PC-9 (cell line): ENCODE measurements at regions not wholly inside any gene's neighbourhood (a gene's known extent, or its start where the extent isn't known, plus 50 kb on each side); places are given as distances from the start of the nearest gene placed in this dataset.

Source experiments
- EZH2 ChIP-seq: fragments of 200-600 bp; sonication (generic); IDR thresholded peaks from 2 replicates; pipeline ENCODE4 v1.8.0; 2017; ENCODE audit warnings: antibody characterized with exemption, low read depth
- TF ChIP-seq, protein P1 (sequence below): fragments of 200-600 bp; sonication (generic); conservative IDR thresholded peaks from 2 replicates; pipeline ENCODE4 v1.6.1; 2017; ENCODE audit warnings: mixed run types, antibody characterized with exemption, mild to moderate bottlenecking, moderate library complexity

DNA sequence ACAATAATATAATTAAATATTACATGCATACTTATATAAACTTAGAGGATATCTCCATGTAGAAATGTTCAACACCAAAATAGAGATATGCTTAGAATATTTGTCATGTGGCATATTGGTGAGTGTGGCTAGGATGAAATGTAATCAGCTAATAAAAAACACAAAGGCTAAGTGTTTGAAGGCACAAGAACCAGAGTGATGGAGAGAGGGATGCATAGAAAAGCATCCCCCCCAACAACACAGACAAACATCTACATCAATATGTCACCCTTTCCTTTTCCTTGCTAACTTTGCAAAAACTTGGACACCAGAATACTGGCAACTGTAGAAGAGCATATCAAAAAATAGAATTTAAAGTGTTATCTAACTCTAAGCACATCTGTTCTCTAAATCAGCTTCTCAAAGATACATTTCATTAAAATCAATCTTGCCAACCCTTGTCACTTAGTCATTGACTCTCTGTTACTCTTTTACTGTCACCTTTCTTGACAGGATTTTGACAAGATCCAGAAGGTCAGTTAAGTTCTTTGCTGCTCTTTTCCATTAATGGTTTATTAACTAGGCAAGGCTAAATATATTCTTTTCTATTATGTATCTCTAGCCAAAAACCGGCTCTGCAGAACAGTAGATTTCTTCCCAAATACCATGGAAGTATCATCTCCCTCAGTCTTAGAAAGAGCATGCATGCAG lies 695.9 kb downstream of the OTOL1 start:
- no peak for TF ChIP-seq EZH2
- TF ChIP-seq, protein P1, sequence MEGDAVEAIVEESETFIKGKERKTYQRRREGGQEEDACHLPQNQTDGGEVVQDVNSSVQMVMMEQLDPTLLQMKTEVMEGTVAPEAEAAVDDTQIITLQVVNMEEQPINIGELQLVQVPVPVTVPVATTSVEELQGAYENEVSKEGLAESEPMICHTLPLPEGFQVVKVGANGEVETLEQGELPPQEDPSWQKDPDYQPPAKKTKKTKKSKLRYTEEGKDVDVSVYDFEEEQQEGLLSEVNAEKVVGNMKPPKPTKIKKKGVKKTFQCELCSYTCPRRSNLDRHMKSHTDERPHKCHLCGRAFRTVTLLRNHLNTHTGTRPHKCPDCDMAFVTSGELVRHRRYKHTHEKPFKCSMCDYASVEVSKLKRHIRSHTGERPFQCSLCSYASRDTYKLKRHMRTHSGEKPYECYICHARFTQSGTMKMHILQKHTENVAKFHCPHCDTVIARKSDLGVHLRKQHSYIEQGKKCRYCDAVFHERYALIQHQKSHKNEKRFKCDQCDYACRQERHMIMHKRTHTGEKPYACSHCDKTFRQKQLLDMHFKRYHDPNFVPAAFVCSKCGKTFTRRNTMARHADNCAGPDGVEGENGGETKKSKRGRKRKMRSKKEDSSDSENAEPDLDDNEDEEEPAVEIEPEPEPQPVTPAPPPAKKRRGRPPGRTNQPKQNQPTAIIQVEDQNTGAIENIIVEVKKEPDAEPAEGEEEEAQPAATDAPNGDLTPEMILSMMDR, result no peak
